AG20443 (cell line): ENCODE measurements at regions not wholly inside any gene's neighbourhood (a gene's known extent, or its start where the extent isn't known, plus 50 kb on each side); places are given as distances from the start of the nearest gene placed in this dataset.

Source experiments
- DNase-seq: peaks from one replicate; pipeline ENCODE4 v3.0.0; 2012; ENCODE audit warnings: low spot score, mixed read lengths

- no peak for DNase-seq
Observed at GRCh38 chr12:84741031-84741430, 171.6 kb downstream of the SLC6A15 start.

- DNase-seq = no peak
Observed at GRCh38 chr12:84740602-84741001, 172.0 kb downstream of the SLC6A15 start.

- peak; percentile 19 for DNase-seq
Observed at GRCh38 chr12:84738481-84738972, 174.1 kb downstream of the SLC6A15 start.

- no peak for DNase-seq
Observed at GRCh38 chr12:84732828-84733340, 179.7 kb downstream of the SLC6A15 start.

- no peak for DNase-seq
Observed at GRCh38 chr12:84730561-84731162, 181.9 kb downstream of the SLC6A15 start.

GRCh38 chr12:84727961-84728360 lies 184.6 kb downstream of the SLC6A15 start:
- no peak for DNase-seq

- no peak for DNase-seq
Observed at GRCh38 chr12:84726780-84727179, 185.8 kb downstream of the SLC6A15 start.

GRCh38 chr12:84723988-84724387 lies 188.6 kb downstream of the SLC6A15 start:
- DNase-seq = no peak

GRCh38 chr12:84719997-84720396 lies 192.6 kb downstream of the SLC6A15 start:
- DNase-seq = no peak

GRCh38 chr12:84718906-84719305 lies 193.7 kb downstream of the SLC6A15 start:
- DNase-seq = no peak

GRCh38 chr12:84712747-84713146 lies 199.9 kb downstream of the SLC6A15 start:
- no peak for DNase-seq

- no peak for DNase-seq
Observed at GRCh38 chr12:84706374-84706773, 206.2 kb downstream of the SLC6A15 start.

GRCh38 chr12:84704856-84705255 lies 207.7 kb downstream of the SLC6A15 start:
- DNase-seq = no peak

- no peak for DNase-seq
Observed at GRCh38 chr12:84702001-84702400, 210.6 kb downstream of the SLC6A15 start.

GRCh38 chr12:84701041-84701440 lies 211.6 kb downstream of the SLC6A15 start:
- peak; percentile 27 for DNase-seq

- DNase-seq = no peak
Observed at GRCh38 chr12:84698576-84699333, 213.8 kb downstream of the SLC6A15 start.

- DNase-seq = peak; percentile 6
Observed at GRCh38 chr12:84696908-84697540, 215.6 kb downstream of the SLC6A15 start.

- peak; percentile 9 for DNase-seq
Observed at GRCh38 chr12:84696281-84696680, 216.3 kb downstream of the SLC6A15 start.

- DNase-seq = no peak
Observed at GRCh38 chr12:84694116-84694515, 218.5 kb downstream of the SLC6A15 start.

GRCh38 chr12:84692071-84692470 lies 220.5 kb downstream of the SLC6A15 start:
- no peak for DNase-seq

- DNase-seq = no peak
Observed at GRCh38 chr12:84691266-84691665, 221.3 kb downstream of the SLC6A15 start.

GRCh38 chr12:84689638-84690037 lies 223.0 kb downstream of the SLC6A15 start:
- DNase-seq = no peak

GRCh38 chr12:84685379-84685778 lies 227.2 kb downstream of the SLC6A15 start:
- DNase-seq = no peak
